ENCODE measurements at regions not wholly inside any gene's neighbourhood (a gene's known extent, or its start where the extent isn't known, plus 50 kb on each side); places are given as distances from the start of the nearest gene placed in this dataset.
A peak's percentile ranks its signal among the peaks of the same experiment; 100 is the strongest.

DNA sequence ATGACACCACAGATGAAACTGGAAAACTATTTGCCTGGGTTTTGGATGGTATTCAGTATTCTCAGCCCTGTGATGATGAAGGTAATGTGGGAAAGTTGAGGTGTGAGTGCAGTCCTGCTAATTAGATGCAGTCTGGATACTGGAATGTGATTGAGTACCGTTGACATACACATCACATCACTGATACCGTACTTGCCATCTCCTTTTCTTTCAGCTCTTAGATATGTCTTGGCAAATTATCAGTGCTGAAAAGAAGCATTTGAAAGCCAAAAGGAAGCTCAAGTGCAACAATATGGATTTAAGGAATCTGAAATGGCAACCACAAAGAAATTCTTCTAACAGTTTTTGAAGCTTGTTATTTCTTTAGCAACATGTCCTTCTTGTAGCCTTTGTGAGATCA, 381.4 kb upstream of the TGFBR2 start:
- DNase-seq, result no peak

DNA sequence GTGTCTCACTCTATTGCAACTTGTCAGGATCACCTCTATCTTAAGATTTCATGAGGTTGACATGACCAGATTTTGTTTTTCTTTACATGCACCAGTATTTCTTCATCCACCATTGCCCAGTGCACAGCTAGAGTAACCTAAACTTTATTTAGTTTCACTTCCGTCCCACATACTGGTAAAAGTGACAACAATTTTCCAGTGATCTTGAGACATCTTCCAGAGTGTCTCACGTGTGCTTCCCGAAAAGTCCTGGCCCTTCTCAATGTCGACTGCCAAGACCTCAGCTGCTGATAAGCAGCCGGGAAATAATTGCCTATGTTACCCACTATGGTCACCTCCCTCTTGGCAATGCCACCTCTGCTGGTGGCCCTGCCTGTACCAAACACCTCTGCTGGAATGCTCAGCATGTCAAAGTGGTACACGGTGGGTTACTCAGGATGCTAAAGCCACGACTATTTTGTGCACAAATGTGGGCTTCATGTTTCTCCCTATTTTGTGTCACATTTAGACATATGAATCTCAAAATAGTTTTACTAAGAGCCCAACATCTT, 379.7 kb upstream of the TGFBR2 start:
- DNase-seq, result no peak

GRCh38 chr3:30227571-30228301, 378.7 kb upstream of the TGFBR2 start:
- no peak for DNase-seq

GRCh38 chr3:30228302-30228631, 378.1 kb upstream of the TGFBR2 start:
- no peak for DNase-seq

DNA sequence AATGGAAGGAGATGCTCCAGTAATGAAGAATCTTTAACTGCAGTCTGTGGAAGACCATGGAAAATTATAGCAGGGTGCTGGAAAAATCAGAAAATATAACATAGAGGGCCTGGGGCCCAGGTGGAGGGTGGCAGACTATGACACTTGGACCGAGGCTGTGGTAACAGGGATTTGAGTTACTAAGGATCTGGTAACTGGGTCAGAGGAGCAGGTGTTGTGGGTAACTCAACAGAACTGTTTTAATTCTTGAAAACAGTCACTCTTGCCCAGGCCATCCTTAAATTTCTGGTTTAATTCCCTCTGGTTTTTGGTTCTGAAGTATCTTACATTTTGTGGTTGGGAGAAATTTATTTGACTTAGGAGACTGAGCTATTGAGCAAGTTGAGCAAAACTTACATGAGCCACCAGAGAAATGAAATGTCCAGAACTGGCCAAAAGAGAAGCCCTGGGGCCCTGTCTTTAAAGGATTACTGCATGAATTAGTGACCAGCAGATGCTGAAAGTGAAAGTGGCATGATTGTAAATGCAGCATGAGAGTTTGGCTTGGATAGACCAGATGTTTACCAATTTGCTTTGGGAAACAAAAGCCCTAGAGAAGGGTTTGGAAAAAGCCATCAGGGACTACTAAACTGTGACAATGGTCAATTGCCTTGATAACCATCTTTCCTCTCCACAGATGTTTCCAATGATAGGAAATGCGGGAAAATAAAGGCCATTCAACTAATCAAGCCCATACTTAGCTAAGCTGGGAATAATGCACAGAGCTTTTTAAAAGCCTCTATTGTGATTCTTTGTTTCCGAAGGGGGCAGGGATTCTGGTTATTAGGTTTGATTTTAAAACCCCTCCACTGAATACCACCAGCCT, 374.9 kb upstream of the TGFBR2 start:
- DNase-seq, result no peak

- DNase-seq, result no peak
Measured at GRCh38 chr3:30232142-30232541, 374.3 kb upstream of the TGFBR2 start.

GRCh38 chr3:30233913-30234646, 372.3 kb upstream of the TGFBR2 start:
- no peak for DNase-seq

DNA sequence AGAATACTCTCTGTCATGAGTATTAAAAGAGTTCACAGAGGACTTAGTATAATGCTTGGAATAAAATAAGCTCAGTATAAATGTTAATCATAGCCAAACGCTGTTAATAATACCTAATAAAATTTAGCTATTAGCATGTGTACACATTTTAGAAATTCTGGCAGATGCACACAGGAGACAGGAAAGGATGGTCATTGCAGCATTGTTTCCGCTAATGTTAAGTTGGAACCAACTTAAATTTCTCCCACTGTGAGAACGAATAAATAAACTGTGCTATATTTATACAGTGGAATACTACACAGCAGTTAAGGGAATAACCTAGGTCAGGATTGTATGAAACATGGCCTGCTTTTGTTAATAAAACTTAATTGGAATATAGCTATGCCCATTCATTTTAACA, 370.4 kb upstream of the TGFBR2 start:
- DNase-seq, result no peak

DNA sequence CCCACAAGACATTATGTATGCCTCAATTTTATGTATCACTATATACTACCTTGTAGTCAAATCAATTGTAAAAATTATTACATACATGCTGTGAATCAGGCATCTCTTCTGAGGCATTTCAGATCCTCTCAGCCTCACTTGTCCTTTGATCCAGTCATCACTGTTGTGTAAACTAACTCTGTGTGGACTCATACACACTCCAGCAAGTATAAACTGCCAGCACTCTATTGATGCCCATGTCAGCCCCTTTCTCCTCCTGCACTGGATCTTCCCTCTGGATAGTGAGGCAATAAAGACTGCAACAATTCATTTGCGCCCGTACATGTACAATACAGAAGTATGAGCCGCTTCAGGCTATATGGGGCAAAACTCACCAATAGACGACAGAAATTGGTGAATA, 364.7 kb upstream of the TGFBR2 start:
- DNase-seq, result no peak

DNA sequence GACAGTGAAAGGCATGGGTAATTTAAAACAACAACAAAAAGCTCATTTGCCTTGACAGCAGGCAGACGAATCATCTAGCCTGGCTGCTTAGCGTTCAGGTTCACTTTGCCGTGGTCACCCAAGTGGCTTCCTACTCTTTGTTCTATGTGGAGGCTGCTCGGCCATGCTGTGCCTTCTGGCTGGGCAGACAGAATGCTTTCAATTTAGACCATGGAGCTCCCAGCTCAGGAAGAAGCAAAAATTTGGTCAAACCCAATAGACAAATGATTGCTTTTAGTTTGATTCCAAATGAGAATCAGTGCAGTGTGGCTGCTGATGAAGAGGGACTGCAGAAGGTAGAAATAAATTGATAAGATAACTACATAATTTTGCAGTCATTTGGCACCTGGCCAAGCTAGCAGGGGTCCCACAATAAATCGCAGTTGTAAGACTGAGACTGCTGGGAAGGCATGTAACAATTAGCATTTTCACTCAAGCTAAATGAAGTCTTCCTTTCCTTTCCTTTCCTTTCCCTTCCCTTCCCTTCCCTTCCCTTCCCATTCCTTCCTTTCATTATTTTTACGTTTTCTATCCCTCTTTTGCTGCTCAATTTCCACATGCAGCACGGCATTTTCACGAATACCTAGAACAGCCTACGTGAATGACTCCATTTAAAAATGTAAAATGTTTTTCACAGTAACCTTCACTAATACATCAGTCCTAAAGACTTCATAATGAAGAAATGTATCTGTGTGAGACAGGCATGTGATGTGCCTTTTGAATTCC, 360.4 kb upstream of the TGFBR2 start:
- DNase-seq, result no peak

DNA sequence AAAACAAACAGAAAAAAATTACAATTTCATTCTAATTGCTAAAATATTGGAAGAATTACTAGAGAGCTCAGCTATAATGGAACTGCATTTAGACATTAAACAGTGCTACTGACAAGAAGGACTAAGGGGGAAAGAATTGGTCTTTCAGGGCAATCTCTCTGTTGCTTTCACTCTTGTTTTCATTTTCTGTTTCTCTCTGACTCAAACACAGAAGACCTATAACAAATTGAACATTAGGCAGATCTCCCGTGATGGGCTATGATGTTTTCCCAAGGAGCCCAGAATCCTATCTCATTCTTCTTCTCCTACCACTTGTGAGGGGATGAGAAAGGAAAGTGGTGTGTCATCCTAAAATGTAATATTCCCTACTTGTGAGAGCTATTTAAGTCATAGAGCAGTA, 358.0 kb upstream of the TGFBR2 start:
- DNase-seq, result no peak

- no peak for DNase-seq
Measured at GRCh38 chr3:30252474-30252873, 353.9 kb upstream of the TGFBR2 start.

DNA sequence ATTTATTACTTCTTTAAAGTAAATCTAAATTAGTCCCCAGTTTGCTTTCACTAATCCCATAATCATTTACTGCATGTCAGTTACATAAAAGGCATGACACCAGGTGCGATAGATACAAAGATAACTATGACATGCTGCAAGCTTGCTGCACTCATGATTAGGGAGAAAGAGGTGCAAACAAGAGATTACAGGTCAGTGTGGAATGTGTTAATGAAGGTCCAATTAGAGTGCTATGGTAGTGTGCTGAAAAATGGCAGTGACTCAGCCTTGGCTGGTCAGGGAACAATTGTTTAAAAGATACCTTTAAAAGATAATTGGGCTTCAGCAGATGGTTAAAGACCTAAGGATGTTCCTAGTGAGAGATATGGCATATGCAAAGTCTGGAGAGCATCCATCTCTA, 352.6 kb upstream of the TGFBR2 start:
- DNase-seq, result no peak

DNA sequence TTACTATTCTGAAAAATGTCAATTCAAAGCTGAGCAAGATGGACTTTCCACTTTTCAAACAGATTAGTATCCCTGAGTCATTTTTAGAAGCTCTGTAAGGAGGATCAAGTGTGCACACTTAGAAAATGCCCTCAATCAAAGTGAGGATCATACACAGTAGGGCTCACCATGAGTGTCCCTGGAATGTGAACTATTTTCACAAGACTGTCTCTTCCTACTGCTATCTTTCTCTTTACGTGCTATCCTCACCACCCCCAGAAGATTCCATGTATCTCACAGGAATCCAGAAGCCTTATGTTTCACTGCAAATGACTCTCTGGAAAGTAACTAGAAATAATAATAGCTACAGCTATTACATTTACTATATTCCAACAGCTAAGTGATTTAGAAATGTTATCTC, 349.9 kb upstream of the TGFBR2 start:
- no peak for DNase-seq

DNA sequence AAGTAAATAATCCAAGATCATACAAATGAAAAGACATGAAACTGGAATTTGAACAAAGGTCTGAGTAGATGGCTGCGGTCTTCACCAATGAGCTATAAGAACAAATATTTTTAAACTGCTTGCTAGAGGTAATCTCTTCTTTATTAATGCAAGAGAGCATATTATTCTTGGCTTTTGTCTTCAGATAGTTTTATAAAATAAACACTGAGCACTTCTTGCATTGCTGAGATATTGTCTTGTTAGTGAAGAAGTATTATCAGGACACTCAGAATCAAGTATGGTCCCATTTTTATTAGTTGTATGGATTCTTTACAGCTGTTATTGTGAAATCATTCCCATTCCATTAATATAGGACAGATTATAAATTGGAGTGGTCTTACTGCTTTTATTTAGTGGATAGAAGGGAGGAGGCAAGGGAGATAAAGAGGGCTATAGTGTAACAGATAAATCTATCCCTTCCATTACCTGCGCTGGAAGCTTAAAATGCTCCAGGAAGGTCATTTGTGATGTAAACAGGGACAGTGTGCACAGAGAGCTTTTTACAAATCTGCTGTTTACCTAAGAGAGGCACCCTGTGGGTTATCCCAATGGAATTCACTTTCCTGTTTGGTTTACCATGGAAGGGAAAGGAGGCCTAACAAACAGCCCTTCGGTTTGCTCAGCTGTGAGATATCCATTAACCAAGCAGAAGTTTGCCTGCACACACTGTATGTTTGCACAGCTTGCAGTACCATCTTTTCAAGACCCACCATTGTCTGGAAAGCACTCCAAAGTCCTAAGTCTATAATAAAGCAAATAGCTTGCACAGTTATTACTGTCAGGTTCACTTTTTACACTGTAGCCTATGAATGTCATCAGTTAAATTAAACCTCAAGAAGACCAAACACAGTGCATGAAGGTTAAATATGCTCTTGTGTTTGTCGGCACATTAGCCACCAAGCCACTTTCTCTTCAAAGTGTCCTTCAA, 347.7 kb upstream of the TGFBR2 start:
- DNase-seq, result peak; percentile 91

GRCh38 chr3:30259730-30260129, 346.7 kb upstream of the TGFBR2 start:
- no peak for DNase-seq

DNA sequence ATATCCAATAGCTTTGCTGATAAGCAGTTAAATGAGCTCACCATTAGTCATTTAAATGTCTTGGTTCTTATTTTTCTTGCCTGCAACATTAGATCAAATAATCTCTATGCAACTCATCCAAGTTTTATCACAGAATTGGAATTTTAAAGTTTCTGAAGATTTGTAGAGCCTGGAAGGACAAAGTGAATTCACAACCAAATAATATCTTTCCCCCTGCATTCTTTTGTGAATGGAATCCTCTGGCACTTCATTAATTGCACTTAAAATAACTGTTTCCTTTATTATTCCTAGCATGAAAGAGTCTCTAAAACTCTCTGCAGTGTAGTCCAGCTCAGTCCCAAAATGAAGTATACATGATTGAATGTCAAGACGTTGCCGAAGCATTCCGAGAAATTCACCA, 345.6 kb upstream of the TGFBR2 start:
- no peak for DNase-seq

- DNase-seq, result no peak
Measured at GRCh38 chr3:30263238-30263924, 343.0 kb upstream of the TGFBR2 start.

GRCh38 chr3:30263925-30264313, 342.5 kb upstream of the TGFBR2 start:
- DNase-seq, result no peak

DNA sequence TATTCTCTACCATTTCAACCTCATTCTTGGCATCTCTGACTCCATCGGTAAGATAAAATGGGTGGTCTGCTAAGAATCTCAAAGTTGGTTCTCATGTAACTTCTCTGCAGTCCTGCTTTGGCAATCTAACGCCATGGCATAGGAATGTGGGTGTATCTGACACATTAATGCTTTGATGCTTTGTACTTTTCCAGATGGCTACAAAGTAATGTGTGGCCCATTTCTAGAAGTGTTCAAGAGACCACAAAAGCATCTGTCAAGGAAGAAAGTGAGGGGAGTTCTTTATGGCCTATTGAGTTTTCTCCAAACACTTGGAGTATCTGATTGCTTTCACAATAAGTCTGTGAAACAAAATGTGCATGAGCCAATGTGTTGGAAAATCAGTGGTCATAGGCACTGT, 339.9 kb upstream of the TGFBR2 start:
- no peak for DNase-seq

GRCh38 chr3:30268288-30268687, 338.1 kb upstream of the TGFBR2 start:
- no peak for DNase-seq
